Keratinocyte (primary cell): ENCODE measurements at regions not wholly inside any gene's neighbourhood (a gene's known extent, or its start where the extent isn't known, plus 50 kb on each side); places are given as distances from the start of the nearest gene placed in this dataset.

Experiments
- EZH2 ChIP-seq: IDR thresholded peaks from one replicate; pipeline ENCODE4 v1.6.1; 2012; ENCODE audit warnings: inconsistent platforms, mild to moderate bottlenecking, low read length, moderate library complexity
- TF ChIP-seq, protein P1 (sequence below), 3 experiments: IDR thresholded peaks in 1 of 3; conservative IDR thresholded peaks in 1 of 3; optimal IDR thresholded peaks in 1 of 3; 2 replicates in 2 of 3; 3 replicates in 1 of 3; pipeline versions ENCODE3 to v1.5.1; 2011; ENCODE audit warnings: low read length in 3 of 3, mild to moderate bottlenecking in 3 of 3, moderate library complexity in 2 of 3, control low read depth in 1 of 3, inconsistent platforms in 1 of 3; ENCODE audit not compliant: insufficient read depth in 2 of 3; ENCODE audit errors: extremely low read depth in 1 of 3

DNA sequence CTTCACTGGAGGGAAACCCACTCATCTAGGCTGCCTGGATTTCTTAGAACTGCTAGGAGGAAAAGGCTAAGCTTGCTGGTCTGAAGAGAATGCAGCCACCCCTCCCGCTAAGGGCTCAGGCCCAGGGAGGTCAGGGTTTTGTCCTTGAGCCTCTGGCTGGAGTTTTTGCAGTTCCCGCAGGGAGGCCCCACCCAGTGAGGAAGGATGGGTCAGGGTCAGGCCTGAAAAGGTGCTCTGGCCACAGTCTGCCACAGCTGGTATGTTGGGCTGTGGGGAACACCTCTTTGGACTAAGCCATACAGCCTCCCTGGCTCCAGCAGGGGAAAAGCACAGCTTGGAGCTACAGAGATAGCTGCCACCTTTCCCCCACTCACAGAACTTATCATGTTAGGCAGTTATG lies 71.4 kb upstream of the PAPPA2 start:
- TF ChIP-seq, protein P1, sequence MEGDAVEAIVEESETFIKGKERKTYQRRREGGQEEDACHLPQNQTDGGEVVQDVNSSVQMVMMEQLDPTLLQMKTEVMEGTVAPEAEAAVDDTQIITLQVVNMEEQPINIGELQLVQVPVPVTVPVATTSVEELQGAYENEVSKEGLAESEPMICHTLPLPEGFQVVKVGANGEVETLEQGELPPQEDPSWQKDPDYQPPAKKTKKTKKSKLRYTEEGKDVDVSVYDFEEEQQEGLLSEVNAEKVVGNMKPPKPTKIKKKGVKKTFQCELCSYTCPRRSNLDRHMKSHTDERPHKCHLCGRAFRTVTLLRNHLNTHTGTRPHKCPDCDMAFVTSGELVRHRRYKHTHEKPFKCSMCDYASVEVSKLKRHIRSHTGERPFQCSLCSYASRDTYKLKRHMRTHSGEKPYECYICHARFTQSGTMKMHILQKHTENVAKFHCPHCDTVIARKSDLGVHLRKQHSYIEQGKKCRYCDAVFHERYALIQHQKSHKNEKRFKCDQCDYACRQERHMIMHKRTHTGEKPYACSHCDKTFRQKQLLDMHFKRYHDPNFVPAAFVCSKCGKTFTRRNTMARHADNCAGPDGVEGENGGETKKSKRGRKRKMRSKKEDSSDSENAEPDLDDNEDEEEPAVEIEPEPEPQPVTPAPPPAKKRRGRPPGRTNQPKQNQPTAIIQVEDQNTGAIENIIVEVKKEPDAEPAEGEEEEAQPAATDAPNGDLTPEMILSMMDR (optimal IDR thresholded peaks at IDR 0.05 in 1 of 3, IDR thresholded peaks at IDR 0.05 in 1 of 3, conservative IDR thresholded peaks at IDR 0.05 in 1 of 3; ENCODE audit: extremely low read depth in 1 of 3, insufficient read depth in 2 of 3, low read length in 3 of 3), result no peak
- TF ChIP-seq EZH2, result no peak
